IMR-90 (cell line): ENCODE measurements at regions not wholly inside any gene's neighbourhood (a gene's known extent, or its start where the extent isn't known, plus 50 kb on each side); places are given as distances from the start of the nearest gene placed in this dataset.

Source experiments
- ATAC-seq: fragments of 200-7000 bp; cut with Tn5 transposase; 2 replicates; pipeline ENCODE4 v1.9.1; 2020; ENCODE audit warnings: low read depth, mild to moderate bottlenecking, moderate library complexity
- BruUV-seq: library from RNA; stranded (reverse); fragments of 400-500 nt; replicated peaks from 2 replicates; lab custom pipeline; 2021; lab: Mats Ljungman, UMichigan
- CTCF ChIA-PET: fragments of 300-600 bp; formaldehyde crosslinking; extraction: SDS; loops from one replicate; lab custom pipeline; 2021; ENCODE audit warnings: antibody characterized with exemption; lab: Yijun Ruan, JAX
- POLR2A ChIA-PET: fragments of 300-600 bp; sonication (Branson Sonifier 250); formaldehyde crosslinking; loops from one replicate; lab custom pipeline; 2022; ENCODE audit warnings: antibody characterized with exemption; ENCODE audit not compliant: unreplicated experiment; lab: Charles Lee
- DNase-seq: peaks from one replicate; pipeline ENCODE4 v3.0.0; 2013
- H2AFZ ChIP-seq: replicated peaks from 2 replicates; pipeline ENCODE3; 2013; ENCODE audit warnings: low read length, mild to moderate bottlenecking; ENCODE audit not compliant: poor library complexity
- H2AK5ac ChIP-seq: 2 replicates; pipeline ENCODE4 v1.6.1; 2013; ENCODE audit warnings: low read depth, low read length, inconsistent platforms
- H2AK9ac ChIP-seq: replicated peaks from 2 replicates; pipeline ENCODE3; 2013; ENCODE audit warnings: mild to moderate bottlenecking, low read depth, low read length, moderate library complexity; ENCODE audit not compliant: poor library complexity
- H2BK120ac ChIP-seq: 2 replicates; pipeline ENCODE4 v1.6.1; 2013; ENCODE audit warnings: low read depth, low read length, inconsistent platforms
- H2BK15ac ChIP-seq: 3 replicates; pipeline ENCODE4 v1.6.1; 2013; ENCODE audit warnings: low read depth, low read length, inconsistent platforms
- H2BK20ac ChIP-seq: 2 replicates; pipeline ENCODE4 v1.6.1; 2013; ENCODE audit warnings: low read depth, mild to moderate bottlenecking, inconsistent platforms, low read length, moderate library complexity
- H2BK5ac ChIP-seq: 2 replicates; pipeline ENCODE4 v1.6.1; 2013; ENCODE audit warnings: mild to moderate bottlenecking, low read depth, low read length, inconsistent platforms; ENCODE audit not compliant: poor library complexity, severe bottlenecking
- H3K14ac ChIP-seq: replicated peaks from 2 replicates; pipeline ENCODE4 v1.6.1; 2013; ENCODE audit warnings: low read depth, low read length, inconsistent platforms
- H3K18ac ChIP-seq: 2 replicates; pipeline ENCODE4 v1.6.1; 2013; ENCODE audit warnings: low read depth, low read length, control low read depth
- H3K23ac ChIP-seq: 2 replicates; pipeline ENCODE4 v1.6.1; 2013; ENCODE audit warnings: low read depth, low read length, inconsistent platforms
- H3K27ac ChIP-seq: 2 replicates; pipeline ENCODE4 v1.5.1; 2013; ENCODE audit warnings: mild to moderate bottlenecking, control low read depth, low read length; ENCODE audit not compliant: insufficient read depth
- H3K27me3 ChIP-seq: 2 replicates; pipeline ENCODE4 v1.6.1; 2013; ENCODE audit warnings: low read length; ENCODE audit not compliant: control insufficient read depth, insufficient read depth
- H3K36me3 ChIP-seq: 2 replicates; pipeline ENCODE4 v1.6.1; 2013; ENCODE audit warnings: low read length, mixed read lengths; ENCODE audit not compliant: control insufficient read depth, insufficient read depth
- H3K4ac ChIP-seq: 2 replicates; pipeline ENCODE4 v1.6.1; 2013; ENCODE audit warnings: low read depth, low read length, inconsistent platforms
- H3K4me1 ChIP-seq: 2 replicates; pipeline ENCODE4 v1.6.1; 2013; ENCODE audit warnings: low read length, mixed read lengths; ENCODE audit not compliant: control insufficient read depth, insufficient read depth
- H3K4me2 ChIP-seq: 2 replicates; pipeline ENCODE4 v1.6.1; 2013; ENCODE audit warnings: low read depth, mild to moderate bottlenecking, control low read depth, low read length, moderate library complexity
- H3K4me3 ChIP-seq: 2 replicates; pipeline ENCODE4 v1.5.1; 2013; ENCODE audit warnings: low read depth, mild to moderate bottlenecking, control low read depth, low read length, moderate library complexity; ENCODE audit not compliant: insufficient read depth
- H3K56ac ChIP-seq: 2 replicates; pipeline ENCODE4 v1.6.1; 2013; ENCODE audit warnings: low read length, inconsistent platforms; ENCODE audit not compliant: insufficient read depth; ENCODE audit errors: extremely low read depth
- H3K79me1 ChIP-seq, 2 experiments: 2 replicates each; pipeline ENCODE4 v1.6.1; 2013; ENCODE audit warnings: low read length in 2 of 2, inconsistent platforms in 1 of 2, low read depth in 1 of 2
- H3K9ac ChIP-seq: 2 replicates; pipeline ENCODE4 v1.6.1; 2013; ENCODE audit warnings: low read depth, low read length, control low read depth
- H3K9me1 ChIP-seq: 2 replicates; pipeline ENCODE4 v1.6.1; 2013; ENCODE audit warnings: low read length, inconsistent platforms; ENCODE audit not compliant: insufficient read depth
- H3K9me3 ChIP-seq: 2 replicates; pipeline ENCODE4 v1.6.1; 2013; ENCODE audit warnings: low read length; ENCODE audit not compliant: control insufficient read depth, insufficient read depth
- H4K20me1 ChIP-seq: 2 replicates; pipeline ENCODE4 v1.6.1; 2013; ENCODE audit warnings: low read length, inconsistent platforms; ENCODE audit not compliant: insufficient read depth
- H4K5ac ChIP-seq: 2 replicates; pipeline ENCODE4 v1.6.1; 2013; ENCODE audit warnings: mild to moderate bottlenecking, low read depth, low read length, control low read depth
- H4K8ac ChIP-seq, 2 experiments: 2 replicates each; pipeline ENCODE4 v1.6.1; 2013; ENCODE audit warnings: low read depth in 2 of 2, low read length in 2 of 2, control low read depth in 1 of 2, inconsistent platforms in 1 of 2
- H4K91ac ChIP-seq: 2 replicates; pipeline ENCODE4 v1.6.1; 2013; ENCODE audit warnings: low read depth, low read length, inconsistent platforms; ENCODE audit not compliant: insufficient read depth
- BHLHE40 ChIP-seq: fragments of 150-350 bp; IDR thresholded peaks from 2 replicates; pipeline ENCODE4 v1.6.1; 2016; ENCODE audit warnings: mild to moderate bottlenecking, low read depth, low read length
- CEBPB ChIP-seq: IDR thresholded peaks from 2 replicates; pipeline ENCODE4 v1.6.1; 2012; ENCODE audit warnings: low read depth, low read length, improper control_type of control experiment
- CHD1 ChIP-seq: IDR thresholded peaks from 2 replicates; pipeline ENCODE4 v1.6.1; 2012; ENCODE audit warnings: low read depth, low read length, improper control_type of control experiment
- FOS ChIP-seq: fragments of 150-350 bp; IDR thresholded peaks from 2 replicates; pipeline ENCODE4 v1.6.1; 2016; ENCODE audit warnings: low read depth, low read length
- MAFK ChIP-seq: IDR thresholded peaks from 2 replicates; pipeline ENCODE4 v1.6.1; 2012; ENCODE audit warnings: low read depth, low read length, improper control_type of control experiment
- MAZ ChIP-seq: IDR thresholded peaks from 2 replicates; pipeline ENCODE4 v1.6.1; 2012; ENCODE audit warnings: low read depth, mild to moderate bottlenecking, low read length, improper control_type of control experiment, moderate library complexity, borderline replicate concordance
- MXI1 ChIP-seq: IDR thresholded peaks from 2 replicates; pipeline ENCODE4 v1.6.1; 2012; ENCODE audit warnings: low read depth, mild to moderate bottlenecking, low read length, moderate library complexity, borderline replicate concordance
- NFE2L2 ChIP-seq: fragments of 150-350 bp; IDR thresholded peaks from 2 replicates; pipeline ENCODE4 v1.6.1; 2016; ENCODE audit warnings: low read depth, mild to moderate bottlenecking, low read length
- POLR2A ChIP-seq: IDR thresholded peaks from 2 replicates; pipeline ENCODE4 v1.6.1; 2012; ENCODE audit warnings: mild to moderate bottlenecking, low read depth, low read length
- RAD21 ChIP-seq: IDR thresholded peaks from 2 replicates; pipeline ENCODE4 v1.6.1; 2012; ENCODE audit warnings: low read length, improper control_type of control experiment
- RCOR1 ChIP-seq: IDR thresholded peaks from 2 replicates; pipeline ENCODE4 v1.6.1; 2012; ENCODE audit warnings: mild to moderate bottlenecking, low read length, improper control_type of control experiment; ENCODE audit not compliant: insufficient replicate concordance
- RFX5 ChIP-seq: IDR thresholded peaks from 2 replicates; pipeline ENCODE4 v1.8.0; 2012; ENCODE audit warnings: low read depth, mild to moderate bottlenecking, low read length, moderate library complexity
- SMC3 ChIP-seq: fragments of 150-350 bp; IDR thresholded peaks from 2 replicates; pipeline ENCODE4 v1.6.1; 2016; ENCODE audit warnings: low read depth, mild to moderate bottlenecking, antibody characterized with exemption, low read length, moderate library complexity
- WGBS, 2 experiments: methylation state at CpG; one replicate each; pipeline versions ENCODE4 v1.1.5 to v1.1.7; 2013; ENCODE audit warnings: missing lambda C conversion rate in 2 of 2; ENCODE audit not compliant: insufficient read length in 1 of 2; ENCODE audit errors: extremely low coverage in 2 of 2; 5-methylcytosine and 5-hydroxymethylcytosine counted together
- dilution Hi-C: fragments of 300-500 bp; cut with HindIII; formaldehyde crosslinking; loops from one replicate; pipeline ENCODE4 v1.14.3; 2018; ENCODE audit warnings: low sequenced_read_pairs; ENCODE audit not compliant: unreplicated experiment
- in situ Hi-C: fragments of 300-500 bp; cut with MboI; formaldehyde crosslinking; loops from 3 replicates; pipeline ENCODE4 v1.14.3; 2019; ENCODE audit warnings: low sequenced_read_pairs, inconsistent platforms, mixed read lengths
- intact Hi-C: fragments of 100-400 bp; cut with micrococcal nuclease; formaldehyde crosslinking; loops from 2 replicates; pipeline ENCODE4 v1.10.0; 2022
- TF ChIP-seq, protein P1 (sequence below): conservative IDR thresholded peaks from 2 replicates; pipeline ENCODE4 v1.5.1; 2012; ENCODE audit warnings: mild to moderate bottlenecking, low read depth, low read length, improper control_type of control experiment
- TF ChIP-seq, protein P2 (sequence below): fragments of 150-350 bp; IDR thresholded peaks from 2 replicates; pipeline ENCODE4 v1.6.1; 2017; ENCODE audit warnings: mild to moderate bottlenecking, antibody characterized with exemption, low read length, low read depth
- TF ChIP-seq, protein P3 (sequence below): fragments of 150-350 bp; IDR thresholded peaks from 2 replicates; pipeline ENCODE4 v1.6.1; 2016; ENCODE audit warnings: low read depth, mild to moderate bottlenecking, low read length, moderate library complexity, borderline replicate concordance

DNA sequence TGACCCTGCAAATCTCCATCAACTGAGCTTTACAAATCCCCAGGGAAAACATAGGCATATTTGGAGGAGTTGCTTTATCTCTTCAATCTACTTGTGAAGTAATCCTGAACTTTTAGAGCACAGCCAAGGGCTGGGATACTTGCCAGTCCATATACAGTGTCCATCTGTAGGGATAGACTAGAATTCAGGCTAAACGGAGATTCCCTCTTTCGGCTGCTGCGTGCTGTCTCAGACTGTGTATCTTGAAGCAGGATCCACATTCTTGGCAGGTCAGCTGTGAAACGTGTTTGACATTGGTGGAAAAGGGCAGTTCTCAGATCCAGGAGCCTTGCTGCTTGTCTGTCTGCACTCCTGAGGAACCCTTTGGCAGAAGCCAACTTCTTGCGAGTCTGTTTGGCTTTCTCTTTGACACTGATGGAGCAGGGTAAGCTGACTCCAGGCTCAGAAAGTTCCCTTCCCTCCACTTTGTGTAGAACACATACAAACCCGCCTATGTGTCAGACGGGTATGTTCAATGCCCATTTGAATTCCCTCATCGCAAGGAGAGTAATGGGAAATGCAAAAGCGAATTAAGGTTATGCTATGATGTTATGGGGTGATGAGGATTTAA is 221.8 kb downstream of the MAP2K4 start:
- Histone ChIP-seq H3K4me1 (peaks cover 3% of the 10 kb centered on the region), H3K79me1 (no peaks in the 10 kb centered on the region), H2BK120ac (no peak overlapping the region), H4K91ac (no peak overlapping the region), H3K9ac (no peak overlapping the region), H2BK20ac (no peak overlapping the region), H2AFZ (no peak overlapping the region), H2BK15ac (no peak overlapping the region), H3K23ac (no peak overlapping the region), H2BK5ac (no peak overlapping the region), H3K9me3 (peaks cover 2% of the 10 kb centered on the region; the same call in 1 of the 2 replicates), H4K5ac (no peak overlapping the region), H3K4ac (no peak overlapping the region), H3K4me2 (peak overlapping the region; percentile 20), H4K8ac (no peak overlapping the region), H2AK5ac (no peak overlapping the region), H3K18ac (no peak overlapping the region), H2AK9ac (no peak overlapping the region), H3K14ac (0 out of 2 replicates have a peak overlapping the region, but pooled peaks have one; percentile 23), H3K27me3 (no peaks in the 10 kb centered on the region), H3K36me3 (no peaks in the 10 kb centered on the region), H3K27ac (no peak overlapping the region), H3K4me3 (no peak overlapping the region), H3K56ac (no peak overlapping the region), H3K9me1 (no peaks in the 10 kb centered on the region), H4K20me1 (no peaks in the 10 kb centered on the region)
- intact Hi-C loops (loop anchor here (5.0 kb wide), 1 partner anchor 500 kb away; no protein-coding TSS in a partner anchor), dilution Hi-C loops (no loop called here), in situ Hi-C loops (no loop called here)
- ATAC-seq (peak; percentile 73), DNase-seq (peak; percentile 48)
- TF ChIP-seq SMC3 (no peak), FOS (no peak), POLR2A (no peak), RAD21 (no peak), MXI1 (no peak), CHD1 (no peak), RFX5 (no peak), CEBPB (no peak), NFE2L2 (no peak), RCOR1 (no peak), MAZ (no peak), MAFK (no peak), BHLHE40 (no peak)
- TF ChIP-seq, protein P1, sequence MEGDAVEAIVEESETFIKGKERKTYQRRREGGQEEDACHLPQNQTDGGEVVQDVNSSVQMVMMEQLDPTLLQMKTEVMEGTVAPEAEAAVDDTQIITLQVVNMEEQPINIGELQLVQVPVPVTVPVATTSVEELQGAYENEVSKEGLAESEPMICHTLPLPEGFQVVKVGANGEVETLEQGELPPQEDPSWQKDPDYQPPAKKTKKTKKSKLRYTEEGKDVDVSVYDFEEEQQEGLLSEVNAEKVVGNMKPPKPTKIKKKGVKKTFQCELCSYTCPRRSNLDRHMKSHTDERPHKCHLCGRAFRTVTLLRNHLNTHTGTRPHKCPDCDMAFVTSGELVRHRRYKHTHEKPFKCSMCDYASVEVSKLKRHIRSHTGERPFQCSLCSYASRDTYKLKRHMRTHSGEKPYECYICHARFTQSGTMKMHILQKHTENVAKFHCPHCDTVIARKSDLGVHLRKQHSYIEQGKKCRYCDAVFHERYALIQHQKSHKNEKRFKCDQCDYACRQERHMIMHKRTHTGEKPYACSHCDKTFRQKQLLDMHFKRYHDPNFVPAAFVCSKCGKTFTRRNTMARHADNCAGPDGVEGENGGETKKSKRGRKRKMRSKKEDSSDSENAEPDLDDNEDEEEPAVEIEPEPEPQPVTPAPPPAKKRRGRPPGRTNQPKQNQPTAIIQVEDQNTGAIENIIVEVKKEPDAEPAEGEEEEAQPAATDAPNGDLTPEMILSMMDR = no peak
- TF ChIP-seq, protein P2, sequence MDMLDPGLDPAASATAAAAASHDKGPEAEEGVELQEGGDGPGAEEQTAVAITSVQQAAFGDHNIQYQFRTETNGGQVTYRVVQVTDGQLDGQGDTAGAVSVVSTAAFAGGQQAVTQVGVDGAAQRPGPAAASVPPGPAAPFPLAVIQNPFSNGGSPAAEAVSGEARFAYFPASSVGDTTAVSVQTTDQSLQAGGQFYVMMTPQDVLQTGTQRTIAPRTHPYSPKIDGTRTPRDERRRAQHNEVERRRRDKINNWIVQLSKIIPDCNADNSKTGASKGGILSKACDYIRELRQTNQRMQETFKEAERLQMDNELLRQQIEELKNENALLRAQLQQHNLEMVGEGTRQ = no peak
- TF ChIP-seq, protein P3, sequence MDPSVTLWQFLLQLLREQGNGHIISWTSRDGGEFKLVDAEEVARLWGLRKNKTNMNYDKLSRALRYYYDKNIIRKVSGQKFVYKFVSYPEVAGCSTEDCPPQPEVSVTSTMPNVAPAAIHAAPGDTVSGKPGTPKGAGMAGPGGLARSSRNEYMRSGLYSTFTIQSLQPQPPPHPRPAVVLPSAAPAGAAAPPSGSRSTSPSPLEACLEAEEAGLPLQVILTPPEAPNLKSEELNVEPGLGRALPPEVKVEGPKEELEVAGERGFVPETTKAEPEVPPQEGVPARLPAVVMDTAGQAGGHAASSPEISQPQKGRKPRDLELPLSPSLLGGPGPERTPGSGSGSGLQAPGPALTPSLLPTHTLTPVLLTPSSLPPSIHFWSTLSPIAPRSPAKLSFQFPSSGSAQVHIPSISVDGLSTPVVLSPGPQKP = no peak
- WGBS, 2 experiments = 31% methylated on average over 2 of the region's 9 CpGs; no CpG with 5 or more reads in 1 of the 2 experiments
- CTCF ChIA-PET = no interaction called here
- POLR2A ChIA-PET = no interaction called here
- BruUV-seq = no TSS peak
